ENCODE measurements at regions not wholly inside any gene's neighbourhood (a gene's known extent, or its start where the extent isn't known, plus 50 kb on each side); places are given as distances from the start of the nearest gene placed in this dataset.

GRCh38 chr2:21683838-21684237 is 560.1 kb downstream of the TDRD15 start:
- Histone ChIP-seq H3K27me3 (no peaks in the 10 kb centered on the region), H3K4me2 (no peak overlapping the region)

DNA sequence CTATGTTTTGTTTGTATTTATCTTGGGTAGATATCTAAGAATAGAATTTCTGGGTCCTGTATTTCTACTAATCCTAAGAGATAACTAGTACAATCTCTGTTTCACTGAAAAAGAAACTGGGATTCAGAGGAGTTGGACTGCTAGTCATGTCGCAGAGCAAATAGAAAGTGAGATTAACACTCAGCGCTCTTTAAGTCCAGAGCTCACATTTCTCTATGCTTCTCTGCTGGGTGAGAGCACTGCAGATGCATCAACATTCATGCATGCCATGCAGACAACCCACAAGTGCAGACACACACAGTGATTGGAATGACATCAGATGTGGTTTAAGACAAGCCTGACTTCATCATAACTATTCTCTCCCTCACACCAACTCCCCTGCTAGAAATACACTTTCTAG is 563.8 kb downstream of the TDRD15 start:
- H4K20me1 ChIP-seq (ENCODE audit: low read depth), result no peaks in the 10 kb centered on the region
- no peaks in the 10 kb centered on the region for H3K9me3 ChIP-seq (ENCODE audit: low read depth)
- H3K27me3 Mint-ChIP-seq (ENCODE audit: insufficient read depth, low read depth), result no peaks in the 10 kb centered on the region
- no peaks in the 10 kb centered on the region for H3K27me3 ChIP-seq
- TF ChIP-seq EZH2phosphoT487 (IDR thresholded peaks at IDR 0.05) (no peak), EZH2 (IDR thresholded peaks at IDR 0.05) (no peak)
- TF ChIP-seq, protein P1, sequence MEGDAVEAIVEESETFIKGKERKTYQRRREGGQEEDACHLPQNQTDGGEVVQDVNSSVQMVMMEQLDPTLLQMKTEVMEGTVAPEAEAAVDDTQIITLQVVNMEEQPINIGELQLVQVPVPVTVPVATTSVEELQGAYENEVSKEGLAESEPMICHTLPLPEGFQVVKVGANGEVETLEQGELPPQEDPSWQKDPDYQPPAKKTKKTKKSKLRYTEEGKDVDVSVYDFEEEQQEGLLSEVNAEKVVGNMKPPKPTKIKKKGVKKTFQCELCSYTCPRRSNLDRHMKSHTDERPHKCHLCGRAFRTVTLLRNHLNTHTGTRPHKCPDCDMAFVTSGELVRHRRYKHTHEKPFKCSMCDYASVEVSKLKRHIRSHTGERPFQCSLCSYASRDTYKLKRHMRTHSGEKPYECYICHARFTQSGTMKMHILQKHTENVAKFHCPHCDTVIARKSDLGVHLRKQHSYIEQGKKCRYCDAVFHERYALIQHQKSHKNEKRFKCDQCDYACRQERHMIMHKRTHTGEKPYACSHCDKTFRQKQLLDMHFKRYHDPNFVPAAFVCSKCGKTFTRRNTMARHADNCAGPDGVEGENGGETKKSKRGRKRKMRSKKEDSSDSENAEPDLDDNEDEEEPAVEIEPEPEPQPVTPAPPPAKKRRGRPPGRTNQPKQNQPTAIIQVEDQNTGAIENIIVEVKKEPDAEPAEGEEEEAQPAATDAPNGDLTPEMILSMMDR (IDR thresholded peaks at IDR 0.05), result no peak
- no peak overlapping the region for H3K27ac ChIP-seq
- H2AFZ ChIP-seq (replicated peaks), result no peak overlapping the region
- DNase-seq (ENCODE audit: low spot score), result no peak
- H3K9me3 Mint-ChIP-seq, result no peaks in the 10 kb centered on the region
- no peaks in the 10 kb centered on the region for H3F3A ChIP-seq (ENCODE audit: low read depth)
- H3K9ac ChIP-seq, result no peak overlapping the region
- no peaks in the 10 kb centered on the region for H3K4me1 Mint-ChIP-seq
- H3K36me3 Mint-ChIP-seq, result no peaks in the 10 kb centered on the region
- no peak overlapping the region for H3K4me2 ChIP-seq
- H3K4me3 Mint-ChIP-seq, result no peak overlapping the region
- H3K36me3 ChIP-seq, result no peaks in the 10 kb centered on the region
- H3K79me2 ChIP-seq (ENCODE audit: low read depth), result no peaks in the 10 kb centered on the region
- H3K27ac Mint-ChIP-seq, result no peak overlapping the region
- no peak overlapping the region for H3K4me3 ChIP-seq
- no peaks in the 10 kb centered on the region for H3K4me1 ChIP-seq

More at GRCh38 chr2:21683838-21684237, 560.1 kb downstream of the TDRD15 start:
- no peaks in the 10 kb centered on the region for H4K20me1 ChIP-seq (ENCODE audit: low read depth)
- no peaks in the 10 kb centered on the region for H3K4me1 ChIP-seq
- H3F3A ChIP-seq (ENCODE audit: low read depth), result no peaks in the 10 kb centered on the region
- Mint-ChIP-seq H3K27me3 (ENCODE audit: insufficient read depth, low read depth) (no peaks in the 10 kb centered on the region), H3K9me3 (peaks cover 8% of the 10 kb centered on the region), H3K27ac (no peak overlapping the region), H3K36me3 (no peaks in the 10 kb centered on the region), H3K4me3 (no peak overlapping the region), H3K4me1 (no peaks in the 10 kb centered on the region)
- no peaks in the 10 kb centered on the region for H3K36me3 ChIP-seq
- H2AFZ ChIP-seq (replicated peaks), result no peak overlapping the region
- DNase-seq (ENCODE audit: low spot score), result no peak
- H3K9me3 ChIP-seq (ENCODE audit: low read depth), result no peaks in the 10 kb centered on the region
- H3K27ac ChIP-seq, result no peak overlapping the region
- TF ChIP-seq EZH2phosphoT487 (IDR thresholded peaks at IDR 0.05), result no peak
- TF ChIP-seq EZH2 (IDR thresholded peaks at IDR 0.05), result no peak
- TF ChIP-seq, protein P1 (IDR thresholded peaks at IDR 0.05), result no peak
- H3K4me3 ChIP-seq, result no peak overlapping the region
- no peak overlapping the region for H3K9ac ChIP-seq
- no peaks in the 10 kb centered on the region for H3K79me2 ChIP-seq (ENCODE audit: low read depth)

DNA sequence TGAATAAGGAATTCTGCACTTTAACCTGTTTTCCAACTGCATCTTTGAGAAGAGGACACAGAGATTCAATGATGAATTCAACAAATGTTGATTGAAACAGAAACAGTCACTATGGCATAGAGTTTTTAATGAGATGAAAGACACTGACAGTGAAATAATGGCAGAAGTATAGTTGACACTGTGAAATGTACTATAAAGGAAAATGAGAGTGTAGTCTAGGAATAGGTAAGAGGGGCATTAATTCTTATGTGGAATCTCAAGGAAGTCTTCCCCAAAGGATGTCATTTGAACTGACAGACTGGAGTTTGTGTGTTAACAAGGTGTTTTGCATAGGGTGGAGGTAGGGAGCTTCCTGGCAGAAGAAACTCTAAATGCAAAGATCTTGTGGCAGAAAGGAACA is 566.2 kb downstream of the TDRD15 start:
- H3K9me3 Mint-ChIP-seq, result no peaks in the 10 kb centered on the region
- H3K27ac Mint-ChIP-seq, result no peak overlapping the region
- Histone ChIP-seq H3K4me1 (no peaks in the 10 kb centered on the region), H3K4me3 (no peak overlapping the region), H3K9me3 (ENCODE audit: low read depth) (no peaks in the 10 kb centered on the region), H3K27me3 (no peaks in the 10 kb centered on the region), H3K9ac (no peak overlapping the region), H3K27ac (no peak overlapping the region), H4K20me1 (ENCODE audit: low read depth) (no peaks in the 10 kb centered on the region), H3F3A (ENCODE audit: low read depth) (no peaks in the 10 kb centered on the region), H3K4me2 (no peak overlapping the region), H3K79me2 (ENCODE audit: low read depth) (no peaks in the 10 kb centered on the region), H3K36me3 (no peaks in the 10 kb centered on the region), H2AFZ (replicated peaks) (no peak overlapping the region)
- no peaks in the 10 kb centered on the region for H3K27me3 Mint-ChIP-seq (ENCODE audit: insufficient read depth, low read depth)
- DNase-seq (ENCODE audit: low spot score), result no peak
- TF ChIP-seq EZH2phosphoT487 (IDR thresholded peaks at IDR 0.05), result no peak
- no peak for TF ChIP-seq EZH2 (IDR thresholded peaks at IDR 0.05)
- TF ChIP-seq, protein P1 (IDR thresholded peaks at IDR 0.05), result no peak
- no peak overlapping the region for H3K4me3 Mint-ChIP-seq
- H3K36me3 Mint-ChIP-seq, result no peaks in the 10 kb centered on the region
- H3K4me1 Mint-ChIP-seq, result no peaks in the 10 kb centered on the region
